Sigmoid colon (tissue), 4 donors: ENCODE measurements at regions not wholly inside any gene's neighbourhood (a gene's known extent, or its start where the extent isn't known, plus 50 kb on each side); places are given as distances from the start of the nearest gene placed in this dataset.

ENCODE experiments used
- POLR2AphosphoS5 ChIP-seq, 4 donors: sonication (generic); formaldehyde crosslinking; IDR thresholded peaks; one replicate each; pipeline ENCODE4 v1.6.1; 2017; ENCODE audit warnings: antibody characterized with exemption in 4 of 4
- TF ChIP-seq, protein P1 (sequence below), 4 experiments: fragments of 450-650 bp in 3 of 4; fragments of 200-600 bp in 1 of 4; IDR thresholded peaks; one replicate each; pipeline ENCODE4 v1.5.1; 2016 to 2019; ENCODE audit warnings: antibody characterized with exemption in 4 of 4, mild to moderate bottlenecking in 3 of 4, moderate library complexity in 2 of 4

DNA sequence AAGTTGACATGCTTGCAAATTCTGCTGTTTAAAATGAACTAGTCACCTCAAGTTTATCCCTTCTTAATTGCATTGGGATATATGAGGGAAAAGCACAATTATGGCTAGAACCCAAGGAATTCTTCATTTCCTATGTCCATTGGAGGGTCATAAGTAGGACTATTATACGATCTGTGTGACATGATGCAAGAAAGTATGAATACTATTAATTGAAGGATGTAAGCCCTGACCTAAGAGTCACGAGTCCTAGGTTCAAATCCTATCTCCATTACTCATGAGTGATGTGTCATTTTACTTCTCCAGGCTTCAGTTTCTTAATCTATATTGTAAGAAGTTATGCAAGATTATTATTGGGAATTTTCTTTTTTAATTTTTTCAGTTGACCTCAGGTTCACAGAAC, 542.9 kb upstream of the GRIA3 start:
- TF ChIP-seq, protein P1, sequence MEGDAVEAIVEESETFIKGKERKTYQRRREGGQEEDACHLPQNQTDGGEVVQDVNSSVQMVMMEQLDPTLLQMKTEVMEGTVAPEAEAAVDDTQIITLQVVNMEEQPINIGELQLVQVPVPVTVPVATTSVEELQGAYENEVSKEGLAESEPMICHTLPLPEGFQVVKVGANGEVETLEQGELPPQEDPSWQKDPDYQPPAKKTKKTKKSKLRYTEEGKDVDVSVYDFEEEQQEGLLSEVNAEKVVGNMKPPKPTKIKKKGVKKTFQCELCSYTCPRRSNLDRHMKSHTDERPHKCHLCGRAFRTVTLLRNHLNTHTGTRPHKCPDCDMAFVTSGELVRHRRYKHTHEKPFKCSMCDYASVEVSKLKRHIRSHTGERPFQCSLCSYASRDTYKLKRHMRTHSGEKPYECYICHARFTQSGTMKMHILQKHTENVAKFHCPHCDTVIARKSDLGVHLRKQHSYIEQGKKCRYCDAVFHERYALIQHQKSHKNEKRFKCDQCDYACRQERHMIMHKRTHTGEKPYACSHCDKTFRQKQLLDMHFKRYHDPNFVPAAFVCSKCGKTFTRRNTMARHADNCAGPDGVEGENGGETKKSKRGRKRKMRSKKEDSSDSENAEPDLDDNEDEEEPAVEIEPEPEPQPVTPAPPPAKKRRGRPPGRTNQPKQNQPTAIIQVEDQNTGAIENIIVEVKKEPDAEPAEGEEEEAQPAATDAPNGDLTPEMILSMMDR (IDR thresholded peaks at IDR 0.05) = no peak
- TF ChIP-seq POLR2AphosphoS5 (IDR thresholded peaks at IDR 0.05) = no peak
